ENCODE measurements at regions not wholly inside any gene's neighbourhood (a gene's known extent, or its start where the extent isn't known, plus 50 kb on each side); places are given as distances from the start of the nearest gene placed in this dataset.
"Not testable (repeated sequence)": the region's sequence is repeated elsewhere in the genome, so short reads cannot be mapped to it uniquely, and the experiment has no call there.

DNA sequence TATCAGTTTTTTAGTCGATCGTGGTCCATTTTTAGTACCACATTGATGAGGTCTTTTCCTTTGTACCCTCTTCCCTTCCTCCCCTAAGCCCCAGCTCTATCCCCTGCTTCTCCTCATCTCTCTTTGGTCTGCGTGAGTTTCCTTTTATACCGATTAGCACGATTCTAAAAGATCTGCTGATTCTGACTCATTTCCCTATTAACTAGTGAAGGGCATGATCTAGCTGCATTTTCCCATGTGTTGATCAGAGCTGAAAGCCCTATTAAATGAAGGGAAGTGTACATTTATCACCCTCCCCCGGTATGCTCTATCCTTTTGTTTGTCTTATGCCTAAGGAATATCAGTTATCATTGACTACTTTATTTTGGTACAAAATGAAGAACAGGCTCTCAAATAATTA lies 181.7 kb upstream of the NPY2R start:
- no peak for DNase-seq

DNA sequence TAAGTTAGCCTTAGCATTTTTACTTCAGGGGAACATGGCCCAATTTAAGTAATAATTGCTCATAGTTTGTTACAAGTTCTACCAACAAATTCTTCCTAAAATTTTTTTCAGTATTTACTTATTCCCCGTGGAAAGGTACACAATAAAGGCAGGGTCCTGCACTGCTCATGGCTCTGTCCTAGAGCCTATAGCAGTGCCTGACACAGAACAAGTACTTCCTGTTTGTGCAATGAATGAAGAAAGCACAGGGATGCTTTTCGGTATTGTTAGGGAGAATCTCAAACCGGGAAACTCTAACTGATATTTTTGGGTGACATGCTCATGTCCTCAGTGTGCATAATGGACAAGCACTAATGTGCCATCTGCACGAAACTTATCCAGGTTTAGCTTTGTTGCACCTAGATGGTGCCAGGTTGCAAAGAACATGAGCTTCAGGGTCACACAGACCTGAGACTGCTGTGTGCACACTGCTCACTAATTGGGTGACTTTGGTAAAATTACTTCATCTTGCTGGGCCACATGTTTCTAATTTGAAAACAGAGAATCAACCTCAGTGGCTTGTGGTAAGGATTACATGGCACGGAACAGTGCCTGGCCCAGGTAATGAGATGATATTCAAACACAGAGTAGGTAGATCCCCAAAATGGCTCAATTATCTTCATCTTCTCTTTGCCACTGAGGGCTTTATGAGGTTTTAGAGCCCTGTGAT lies 175.8 kb upstream of the NPY2R start:
- no peak for DNase-seq

GRCh38 chr4:155033604-155034003 lies 174.8 kb upstream of the NPY2R start:
- DNase-seq: no peak

DNA sequence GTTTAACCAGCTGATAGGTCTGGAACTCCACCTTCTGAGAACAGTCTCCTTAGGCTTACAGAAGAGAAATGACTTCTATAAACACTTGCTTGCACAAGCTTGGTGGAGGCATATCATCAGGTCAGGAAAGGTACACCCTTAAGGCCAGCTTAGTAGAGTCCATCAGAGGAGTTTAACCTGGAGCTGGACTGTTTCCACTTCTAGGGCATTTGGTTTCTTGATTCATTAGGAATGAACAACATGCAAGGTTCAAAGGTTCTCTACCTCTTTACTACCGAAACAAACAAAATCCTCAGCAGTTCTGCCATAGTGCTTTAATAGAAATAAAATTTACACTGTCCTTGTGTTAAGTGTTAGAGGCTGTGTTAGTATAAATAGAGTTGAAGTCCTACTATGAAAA lies 171.4 kb upstream of the NPY2R start:
- no peak for DNase-seq

- DNase-seq: no peak
Observed at GRCh38 chr4:155038459-155038858, 170.0 kb upstream of the NPY2R start.

GRCh38 chr4:155039162-155039561 lies 169.3 kb upstream of the NPY2R start:
- DNase-seq: no peak

DNA sequence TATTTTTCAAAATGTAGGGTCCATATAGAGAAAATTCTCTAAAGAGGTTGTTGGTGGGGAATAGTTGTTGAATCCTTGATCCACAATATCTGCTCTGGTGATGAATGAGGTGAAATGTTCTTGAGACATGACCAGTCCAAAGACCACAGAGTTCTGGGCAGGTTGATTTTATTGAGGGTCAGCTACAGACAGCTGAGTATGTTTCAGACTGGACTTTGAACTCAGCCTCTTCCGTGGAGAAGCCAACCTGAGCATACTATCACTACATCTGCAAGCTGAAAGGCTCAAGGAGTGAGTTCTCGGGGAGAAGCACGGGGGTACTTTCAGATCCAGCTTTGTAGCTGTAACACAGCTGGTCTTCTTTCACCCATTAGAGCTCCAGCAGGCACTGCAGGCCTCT lies 168.4 kb upstream of the NPY2R start:
- DNase-seq: no peak

- DNase-seq: no peak
Observed at GRCh38 chr4:155042014-155042413, 166.4 kb upstream of the NPY2R start.

- not testable (repeated sequence) for DNase-seq
Observed at GRCh38 chr4:155044251-155044650, 164.2 kb upstream of the NPY2R start.

DNA sequence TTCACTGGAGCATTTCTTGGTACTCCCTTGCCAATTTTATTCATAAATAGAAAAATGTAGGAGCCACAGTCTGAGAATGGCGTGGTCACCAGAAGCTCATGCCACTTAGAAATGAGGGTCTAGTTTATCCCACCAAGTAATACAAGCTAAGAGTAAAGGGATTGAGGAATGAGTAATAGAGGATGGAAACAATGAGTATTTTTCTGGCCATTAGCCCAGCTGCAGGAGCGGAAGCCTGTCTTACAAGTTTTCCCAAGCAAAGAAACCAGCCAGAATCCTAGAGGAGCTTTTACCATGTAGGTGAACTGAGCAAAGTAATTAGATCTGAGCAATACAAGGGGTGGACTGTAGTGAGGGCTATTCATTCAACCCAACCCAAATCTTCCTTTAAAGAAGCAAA lies 160.7 kb upstream of the NPY2R start:
- DNase-seq: no peak

- not testable (repeated sequence) for DNase-seq
Observed at GRCh38 chr4:155054042-155054441, 154.4 kb upstream of the NPY2R start.

DNA sequence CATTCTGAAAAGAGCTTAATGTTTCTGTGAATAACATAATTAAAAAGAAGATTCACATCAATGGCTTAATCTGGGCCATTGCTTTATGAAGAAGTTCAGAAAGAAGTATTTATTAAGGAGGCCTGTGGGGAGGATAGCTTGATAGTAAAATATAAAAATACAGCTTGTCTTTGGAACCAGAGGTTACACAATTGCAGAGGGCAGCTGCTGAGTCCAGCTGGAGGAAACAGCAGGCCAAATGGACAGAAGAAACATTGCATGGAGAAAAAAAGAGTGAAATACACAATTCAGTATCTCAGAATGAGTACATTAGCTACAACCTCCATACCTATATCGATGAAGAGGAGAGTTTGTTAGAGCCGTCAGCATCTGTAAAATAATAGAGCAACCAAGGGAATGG lies 148.0 kb upstream of the NPY2R start:
- DNase-seq: no peak

GRCh38 chr4:155060873-155061272 lies 147.6 kb upstream of the NPY2R start:
- no peak for DNase-seq

DNA sequence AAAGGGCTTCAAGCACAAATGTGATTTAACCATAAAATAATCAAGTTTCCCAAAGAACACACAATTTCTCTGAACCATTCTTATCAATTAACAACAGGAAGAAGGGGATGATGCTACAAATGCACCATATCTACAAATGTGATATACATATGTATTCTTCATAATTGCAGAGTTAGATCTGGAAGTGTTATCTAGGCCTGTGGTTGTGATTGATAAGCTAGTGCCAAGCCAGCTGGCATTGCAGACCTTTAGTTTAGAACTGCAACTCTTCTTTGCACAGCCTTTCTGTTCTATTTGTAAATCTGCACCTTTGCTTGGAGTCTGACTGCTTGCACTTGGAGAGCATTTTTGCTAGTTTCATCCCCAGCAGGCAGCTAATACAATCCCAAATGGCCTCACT lies 145.5 kb upstream of the NPY2R start:
- DNase-seq: no peak

DNA sequence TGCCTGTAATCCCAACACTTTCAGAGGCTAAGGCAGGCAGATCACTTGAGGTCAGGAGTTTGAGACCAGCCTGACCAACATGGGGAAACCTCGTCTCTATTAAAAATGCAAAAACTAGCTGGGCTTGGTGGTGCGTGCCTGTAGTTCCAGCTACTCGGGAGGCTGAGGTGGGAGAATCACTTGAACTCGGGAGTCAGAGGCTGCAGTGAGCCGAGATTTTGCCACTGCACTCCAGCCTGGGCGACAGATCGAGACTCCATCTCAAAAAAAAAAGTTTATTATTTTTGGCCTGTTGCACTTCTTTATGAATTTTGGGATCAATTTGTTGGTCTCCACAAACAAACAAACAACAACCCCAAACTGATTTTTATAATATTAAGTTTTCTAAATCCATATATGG lies 143.5 kb upstream of the NPY2R start:
- not testable (repeated sequence) for DNase-seq

DNA sequence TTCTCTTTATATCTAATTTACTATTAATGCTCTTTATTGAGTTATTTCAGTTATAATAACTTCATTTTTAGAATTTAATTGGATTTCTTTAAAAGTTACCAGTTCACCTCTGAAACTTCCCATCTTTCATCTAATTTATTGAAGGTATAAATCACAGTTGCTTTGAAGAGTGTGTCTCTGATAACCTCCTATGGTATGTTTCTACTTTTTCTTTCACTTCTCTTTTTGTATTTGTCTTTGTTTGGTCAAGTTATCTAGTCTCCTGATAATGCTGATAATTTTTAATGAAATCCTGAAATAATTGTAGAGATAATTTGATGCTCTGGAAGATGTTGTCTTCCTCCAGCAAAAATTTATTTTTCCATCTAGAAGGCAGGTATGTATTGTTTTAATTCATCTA lies 141.6 kb upstream of the NPY2R start:
- DNase-seq: no peak

DNA sequence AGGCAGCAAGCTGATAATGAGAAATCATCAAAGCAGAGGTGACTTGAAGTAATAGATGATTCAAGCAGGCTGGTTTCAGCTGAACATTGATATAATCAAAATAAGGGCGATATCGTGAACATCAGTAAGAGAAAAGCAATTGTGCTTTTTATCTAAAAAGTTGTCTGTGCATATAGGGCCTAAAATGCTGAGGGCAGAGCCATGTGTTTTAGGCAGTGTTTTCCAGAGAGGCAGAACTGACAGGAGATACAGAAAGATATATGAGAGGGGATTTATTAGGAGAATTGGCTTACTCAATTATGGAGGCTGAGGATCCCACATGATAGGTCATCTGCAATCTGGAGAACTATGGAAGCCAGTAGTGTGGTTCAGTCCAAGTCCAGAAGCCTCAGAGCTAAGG lies 136.5 kb upstream of the NPY2R start:
- no peak for DNase-seq

DNA sequence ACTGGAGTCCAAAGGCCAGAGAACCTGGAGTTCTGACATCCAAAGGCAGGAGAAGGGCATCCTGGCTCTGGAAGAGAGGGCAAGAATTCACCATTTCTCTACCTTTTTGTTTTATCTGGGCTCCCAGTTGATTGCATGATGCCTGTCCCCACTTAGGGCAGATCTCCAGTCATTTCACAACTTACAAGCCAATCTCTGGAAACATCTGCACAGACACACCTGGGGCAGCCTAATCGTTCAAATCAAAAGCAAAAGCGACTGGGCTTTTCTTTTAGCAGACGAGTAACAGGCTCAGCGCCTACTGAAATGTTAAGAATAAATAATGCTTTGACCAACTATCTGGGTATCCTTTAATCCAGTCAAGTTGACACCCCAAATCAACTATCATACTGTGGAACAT lies 136.0 kb upstream of the NPY2R start:
- no peak for DNase-seq

- no peak for DNase-seq
Observed at GRCh38 chr4:155073852-155074251, 134.6 kb upstream of the NPY2R start.

- no peak for DNase-seq
Observed at GRCh38 chr4:155076256-155076785, 132.1 kb upstream of the NPY2R start.

DNA sequence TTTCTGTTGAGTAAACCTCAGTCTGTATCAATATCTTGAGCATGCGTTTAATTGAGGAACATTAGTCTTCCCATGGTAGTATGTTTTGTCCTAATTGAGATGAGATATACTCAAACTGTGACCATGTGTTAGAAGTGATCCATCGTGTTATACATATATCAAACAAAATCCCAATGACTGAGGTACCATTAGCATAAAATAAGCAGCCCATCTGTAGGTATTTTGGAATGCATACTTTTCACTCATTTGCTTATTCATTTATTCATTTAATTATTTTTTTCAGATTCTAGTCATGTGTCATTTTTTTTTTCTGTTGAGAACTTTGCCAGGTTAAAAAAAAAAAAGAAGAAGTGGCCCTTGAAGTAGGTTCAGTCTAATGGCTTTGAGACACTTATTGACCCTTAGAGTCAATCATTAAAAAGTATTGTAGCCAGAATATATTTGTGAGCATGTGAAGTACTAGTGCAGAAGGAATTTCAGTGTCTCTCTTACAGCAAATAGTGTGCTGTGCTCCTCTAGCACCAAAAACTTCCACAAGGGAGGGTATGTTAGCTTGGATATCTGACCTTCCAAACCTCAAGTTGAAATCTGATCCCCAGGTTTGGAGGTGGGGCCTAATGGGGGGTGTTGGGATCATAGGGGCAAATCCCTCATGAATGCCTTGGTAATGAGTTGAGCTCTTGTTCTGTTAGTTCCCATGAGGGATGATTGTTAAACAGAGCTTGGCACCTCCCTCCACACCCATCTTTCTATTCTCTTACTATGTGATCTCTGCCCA lies 130.8 kb upstream of the NPY2R start:
- DNase-seq: no peak

- no peak for DNase-seq
Observed at GRCh38 chr4:155079871-155080270, 128.6 kb upstream of the NPY2R start.

GRCh38 chr4:155081222-155081621 lies 127.2 kb upstream of the NPY2R start:
- no peak for DNase-seq

Data from nucleus accumbens (tissue), 56 donors.